A549 (cell line): ENCODE measurements at regions not wholly inside any gene's neighbourhood (a gene's known extent, or its start where the extent isn't known, plus 50 kb on each side); places are given as distances from the start of the nearest gene placed in this dataset.

Experiments used
- ATAC-seq, 2 experiments: fragments of 200-7000 bp in 1 of 2; fragments of >200 bp in 1 of 2; cut with Nextera tagmentation in 1 of 2; cut with Tn5 transposase in 1 of 2; 3 replicates each; pipeline versions ENCODE4 v1.8.0 to v1.9.1; 2018 to 2020; ENCODE audit warnings: mild to moderate bottlenecking in 1 of 2, moderate library complexity in 1 of 2
- CTCF ChIA-PET: fragments of 300-600 bp; sonication (Branson Sonifier 250); formaldehyde crosslinking; extraction: SDS; loops from one replicate; lab custom pipeline; 2021; ENCODE audit warnings: antibody characterized with exemption, inconsistent platforms; lab: Yijun Ruan, JAX
- POLR2A ChIA-PET: fragments of 350-600 bp; formaldehyde crosslinking; extraction: SDS; loops from one replicate; lab custom pipeline; 2021; ENCODE audit warnings: antibody characterized with exemption, inconsistent platforms; lab: Yijun Ruan, JAX
- DNase-seq, 2 experiments: peaks; one replicate each; pipeline versions ENCODE4 v3.0.0 to v3.0.0-alpha.2; 2011 to 2016; ENCODE audit warnings: low read depth in 1 of 2, low spot score in 1 of 2
- FAIRE-seq: peaks from 2 replicates; lab custom pipeline; 2011; peaks lifted over from hg19 to GRCh38; lab: Jason Lieb, UNC
- H3K27ac ChIP-seq, 2 experiments: fragments of >200 bp; sonication (Bioruptor Twin); formaldehyde crosslinking; 3 replicates each; pipeline ENCODE4 v1.5.1; 2016 to 2017
- H3K4me1 ChIP-seq: fragments of >200 bp; sonication (Bioruptor Twin); formaldehyde crosslinking; 3 replicates; pipeline ENCODE4 v1.6.1; 2016
- H3K4me2 ChIP-seq: fragments of >200 bp; sonication (Bioruptor Twin); formaldehyde crosslinking; 3 replicates; pipeline ENCODE4 v1.6.1; 2016
- H3K4me3 ChIP-seq: fragments of >200 bp; sonication (Bioruptor Twin); formaldehyde crosslinking; 3 replicates; pipeline ENCODE4 v1.5.1; 2016
- H3K9me3 ChIP-seq: fragments of >200 bp; sonication (Bioruptor Twin); formaldehyde crosslinking; 3 replicates; pipeline ENCODE4 v1.6.1; 2016
- BHLHE40 ChIP-seq: IDR thresholded peaks from 2 replicates; pipeline ENCODE4 v1.6.1; 2012; ENCODE audit warnings: low read depth, low read length, inconsistent platforms
- CBX2 ChIP-seq: fragments of 200-600 bp; sonication (generic); IDR thresholded peaks from 2 replicates; pipeline ENCODE4 v1.6.1; 2016; ENCODE audit warnings: low read depth, mild to moderate bottlenecking, borderline replicate concordance
- CBX8 ChIP-seq: fragments of 200-600 bp; sonication (generic); IDR thresholded peaks from 2 replicates; pipeline ENCODE4 v1.6.1; 2016
- CEBPB ChIP-seq, 2 experiments: fragments of >200 bp in 1 of 2; sonication (Bioruptor Twin) in 1 of 2; formaldehyde crosslinking in 1 of 2; IDR thresholded peaks; 2 replicates each; pipeline ENCODE4 v1.6.1; 2012 to 2016
- CHD2 ChIP-seq: fragments of 150-350 bp; IDR thresholded peaks from 2 replicates; pipeline ENCODE4 v1.6.1; 2014; ENCODE audit warnings: low read length; ENCODE audit not compliant: partially characterized antibody
- CHD4 ChIP-seq: fragments of 200-600 bp; sonication (generic); IDR thresholded peaks from 2 replicates; pipeline ENCODE4 v1.6.1; 2016; ENCODE audit warnings: antibody characterized with exemption, mild to moderate bottlenecking, borderline replicate concordance
- EHMT2 ChIP-seq: fragments of 200-600 bp; sonication (generic); IDR thresholded peaks from 2 replicates; pipeline ENCODE4 v1.6.1; 2016; ENCODE audit warnings: antibody characterized with exemption, low read depth, mild to moderate bottlenecking, moderate library complexity
- FOSB ChIP-seq: fragments of 250-450 bp; sonication (Bioruptor Pico); IDR thresholded peaks from 2 replicates; pipeline ENCODE4 v1.5.0; 2020; ENCODE audit warnings: mild to moderate bottlenecking, moderate library complexity
- FOSL2 ChIP-seq, 2 experiments: fragments of 450-650 bp in 1 of 2; fragments of >200 bp in 1 of 2; sonication (Bioruptor Twin) in 1 of 2; formaldehyde crosslinking; IDR thresholded peaks; 2 replicates each; pipeline versions ENCODE4 v1.5.0 to v1.6.1; 2016 to 2020; ENCODE audit warnings: mild to moderate bottlenecking in 1 of 2, moderate library complexity in 1 of 2
- HEYL ChIP-seq: fragments of 250-450 bp; sonication (Bioruptor Pico); IDR thresholded peaks from 2 replicates; pipeline ENCODE4 v1.8.0; 2021; ENCODE audit warnings: mild to moderate bottlenecking, moderate library complexity
- HOXA7 ChIP-seq: fragments of 250-450 bp; sonication (Bioruptor Pico); IDR thresholded peaks from 2 replicates; pipeline ENCODE4 v1.5.0; 2020; ENCODE audit warnings: mild to moderate bottlenecking, moderate library complexity
- JUN ChIP-seq, 2 experiments: fragments of >200 bp; sonication (Bioruptor Twin); formaldehyde crosslinking; IDR thresholded peaks; 2 replicates in 1 of 2; 3 replicates in 1 of 2; pipeline ENCODE4 v1.6.1; 2016 to 2017
- JUNB ChIP-seq: fragments of >200 bp; sonication (Bioruptor Twin); formaldehyde crosslinking; IDR thresholded peaks from 2 replicates; pipeline ENCODE4 v1.6.1; 2016
- KDM5A ChIP-seq: fragments of 200-600 bp; sonication (generic); IDR thresholded peaks from 2 replicates; pipeline ENCODE4 v1.6.1; 2016; ENCODE audit warnings: antibody characterized with exemption, mild to moderate bottlenecking
- MAFK ChIP-seq: fragments of 450-650 bp; IDR thresholded peaks from 2 replicates; pipeline ENCODE4 v1.6.1; 2014; ENCODE audit not compliant: partially characterized antibody
- MAZ ChIP-seq: fragments of 150-350 bp; IDR thresholded peaks from 2 replicates; pipeline ENCODE4 v1.6.1; 2014; ENCODE audit warnings: antibody characterized with exemption, low read depth, low read length, borderline replicate concordance
- MYC ChIP-seq: IDR thresholded peaks from 2 replicates; pipeline ENCODE4 v1.6.1; 2012; ENCODE audit warnings: mild to moderate bottlenecking, inconsistent platforms, low read length, improper control_type of control experiment, borderline replicate concordance
- POLR2A ChIP-seq: IDR thresholded peaks from 2 replicates; pipeline ENCODE4 v1.6.1; 2012; ENCODE audit warnings: mild to moderate bottlenecking, low read length
- RAD21 ChIP-seq, 2 experiments: fragments of >200 bp in 1 of 2; sonication (Bioruptor Twin) in 1 of 2; formaldehyde crosslinking in 1 of 2; IDR thresholded peaks in 1 of 2; conservative IDR thresholded peaks in 1 of 2; 2 replicates in 1 of 2; 3 replicates in 1 of 2; pipeline ENCODE4 v1.6.1; 2012 to 2018; ENCODE audit warnings: inconsistent platforms in 1 of 2
- RFX5 ChIP-seq: fragments of 450-650 bp; IDR thresholded peaks from 2 replicates; pipeline ENCODE4 v1.7.1; 2014; ENCODE audit warnings: antibody characterized with exemption, mild to moderate bottlenecking, moderate library complexity
- RNF2 ChIP-seq: fragments of 200-600 bp; sonication (generic); IDR thresholded peaks from 2 replicates; pipeline ENCODE4 v1.6.1; 2016; ENCODE audit warnings: low read depth, mild to moderate bottlenecking, antibody characterized with exemption, moderate library complexity, borderline replicate concordance
- SMC3 ChIP-seq: fragments of >200 bp; sonication (Bioruptor Twin); formaldehyde crosslinking; IDR thresholded peaks from 3 replicates; pipeline ENCODE4 v1.6.1; 2018; ENCODE audit warnings: inconsistent platforms
- ZFP36 ChIP-seq: fragments of 450-650 bp; IDR thresholded peaks from 2 replicates; pipeline ENCODE4 v1.6.1; 2014; ENCODE audit warnings: borderline replicate concordance; ENCODE audit not compliant: partially characterized antibody
- ZNF302 ChIP-seq: fragments of 250-450 bp; sonication (Bioruptor Pico); IDR thresholded peaks from 2 replicates; pipeline ENCODE4 v1.9.0; 2021; ENCODE audit warnings: inconsistent platforms, mild to moderate bottlenecking, moderate library complexity
- ZSCAN20 ChIP-seq: fragments of 250-450 bp; sonication (Bioruptor Pico); IDR thresholded peaks from 2 replicates; pipeline ENCODE4 v1.8.0; 2022; ENCODE audit warnings: mild to moderate bottlenecking, moderate library complexity
- WGBS: methylation state at CpG from one replicate; pipeline ENCODE4 v1.1.6; 2017; ENCODE audit errors: missing lambda C conversion rate; 5-methylcytosine and 5-hydroxymethylcytosine counted together
- TF ChIP-seq, protein P1 (sequence below): fragments of 450-650 bp; IDR thresholded peaks from 2 replicates; pipeline ENCODE4 v1.6.1; 2014; ENCODE audit warnings: antibody characterized with exemption
- TF ChIP-seq, protein P2 (sequence below): fragments of >200 bp; sonication (Bioruptor Twin); formaldehyde crosslinking; IDR thresholded peaks from 3 replicates; pipeline ENCODE4 v1.5.1; 2016
- TF ChIP-seq, protein P3 (sequence below): IDR thresholded peaks from 2 replicates; pipeline ENCODE4 v1.6.1; 2012
- TF ChIP-seq, protein P4 (sequence below): fragments of 150-350 bp; IDR thresholded peaks from 2 replicates; pipeline ENCODE4 v1.6.1; 2014; ENCODE audit warnings: low read depth, mild to moderate bottlenecking, low read length
- TF ChIP-seq, protein P5 (sequence below): IDR thresholded peaks from 2 replicates; pipeline ENCODE4 v1.6.1; 2012; ENCODE audit warnings: low read depth, borderline replicate concordance

DNA sequence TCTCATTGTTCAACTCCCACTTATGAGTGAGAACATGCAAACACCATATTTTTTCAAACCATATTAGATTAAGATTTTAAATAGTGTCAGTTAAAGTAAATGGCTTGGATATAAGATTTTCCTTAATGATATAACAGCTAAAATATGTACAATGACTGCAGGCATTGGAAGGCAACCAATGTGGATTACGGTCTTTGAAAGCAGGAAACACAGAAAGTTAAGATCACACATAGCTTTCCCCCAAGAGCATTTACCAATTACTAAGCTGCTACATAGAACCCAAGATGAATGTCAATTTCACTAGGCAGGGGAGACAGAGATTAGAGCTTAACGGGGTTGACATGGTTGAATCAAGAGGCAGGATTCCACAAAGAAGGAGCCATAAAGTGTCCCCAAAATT is 173.2 kb upstream of the TRPC4 start:
- Histone ChIP-seq H3K4me3 (no peak overlapping the region), H3K9me3 (no peaks in the 10 kb centered on the region), H3K4me1 (no peaks in the 10 kb centered on the region), H3K4me2 (no peak overlapping the region), H3K27ac (no peak overlapping the region)
- WGBS: 5% methylated on average over 2 of the region's 2 CpGs
- POLR2A ChIA-PET: no interaction called here
- ATAC-seq: no peak
- CTCF ChIA-PET: no interaction called here
- no peak for DNase-seq
- no peak for FAIRE-seq
- no peak for TF ChIP-seq CHD2
- TF ChIP-seq ZNF302: no peak
- TF ChIP-seq JUNB: no peak
- TF ChIP-seq, protein P1, sequence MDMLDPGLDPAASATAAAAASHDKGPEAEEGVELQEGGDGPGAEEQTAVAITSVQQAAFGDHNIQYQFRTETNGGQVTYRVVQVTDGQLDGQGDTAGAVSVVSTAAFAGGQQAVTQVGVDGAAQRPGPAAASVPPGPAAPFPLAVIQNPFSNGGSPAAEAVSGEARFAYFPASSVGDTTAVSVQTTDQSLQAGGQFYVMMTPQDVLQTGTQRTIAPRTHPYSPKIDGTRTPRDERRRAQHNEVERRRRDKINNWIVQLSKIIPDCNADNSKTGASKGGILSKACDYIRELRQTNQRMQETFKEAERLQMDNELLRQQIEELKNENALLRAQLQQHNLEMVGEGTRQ: no peak
- no peak for TF ChIP-seq SMC3
- TF ChIP-seq, protein P2, sequence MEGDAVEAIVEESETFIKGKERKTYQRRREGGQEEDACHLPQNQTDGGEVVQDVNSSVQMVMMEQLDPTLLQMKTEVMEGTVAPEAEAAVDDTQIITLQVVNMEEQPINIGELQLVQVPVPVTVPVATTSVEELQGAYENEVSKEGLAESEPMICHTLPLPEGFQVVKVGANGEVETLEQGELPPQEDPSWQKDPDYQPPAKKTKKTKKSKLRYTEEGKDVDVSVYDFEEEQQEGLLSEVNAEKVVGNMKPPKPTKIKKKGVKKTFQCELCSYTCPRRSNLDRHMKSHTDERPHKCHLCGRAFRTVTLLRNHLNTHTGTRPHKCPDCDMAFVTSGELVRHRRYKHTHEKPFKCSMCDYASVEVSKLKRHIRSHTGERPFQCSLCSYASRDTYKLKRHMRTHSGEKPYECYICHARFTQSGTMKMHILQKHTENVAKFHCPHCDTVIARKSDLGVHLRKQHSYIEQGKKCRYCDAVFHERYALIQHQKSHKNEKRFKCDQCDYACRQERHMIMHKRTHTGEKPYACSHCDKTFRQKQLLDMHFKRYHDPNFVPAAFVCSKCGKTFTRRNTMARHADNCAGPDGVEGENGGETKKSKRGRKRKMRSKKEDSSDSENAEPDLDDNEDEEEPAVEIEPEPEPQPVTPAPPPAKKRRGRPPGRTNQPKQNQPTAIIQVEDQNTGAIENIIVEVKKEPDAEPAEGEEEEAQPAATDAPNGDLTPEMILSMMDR: no peak
- TF ChIP-seq ZFP36: no peak
- no peak for TF ChIP-seq FOSL2 (IDR thresholded peaks at IDR 0.05)
- no peak for TF ChIP-seq FOSL2 (CRISPR knock-in tag; IDR thresholded peaks at IDR 0.05)
- TF ChIP-seq CBX2: no peak
- TF ChIP-seq MYC: no peak
- TF ChIP-seq, all 56 proteins: peak for 0

DNA sequence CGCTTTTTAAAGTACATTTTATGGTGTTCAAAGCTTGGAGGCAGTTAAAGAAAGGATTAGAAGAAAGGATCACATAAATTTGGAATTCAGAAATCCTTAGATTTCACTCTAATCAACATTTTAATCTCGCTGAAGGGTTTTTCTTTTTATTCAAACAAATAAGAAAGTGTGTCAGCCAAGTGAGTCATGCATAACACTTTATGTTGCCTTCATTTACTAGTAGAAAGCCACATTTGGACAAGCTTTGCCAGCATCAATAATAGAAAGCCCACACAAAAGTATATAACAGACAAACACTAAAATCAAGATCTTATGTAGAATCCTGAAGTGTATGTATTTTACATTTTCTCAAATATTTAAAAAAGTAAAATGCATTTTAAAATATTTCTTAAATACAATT is 154.9 kb upstream of the TRPC4 start:
- DNase-seq (no peak), FAIRE-seq (no peak), ATAC-seq (no peak)
- TF ChIP-seq CEBPB (IDR thresholded peaks at IDR 0.05) (no peak), JUN (IDR thresholded peaks at IDR 0.05) (no peak), POLR2A (no peak), KDM5A (no peak), ZFP36 (no peak), ZSCAN20 (CRISPR knock-in tag) (no peak), EHMT2 (no peak), MAZ (no peak), CHD4 (no peak), RNF2 (no peak), FOSB (no peak)
- TF ChIP-seq, protein P3, sequence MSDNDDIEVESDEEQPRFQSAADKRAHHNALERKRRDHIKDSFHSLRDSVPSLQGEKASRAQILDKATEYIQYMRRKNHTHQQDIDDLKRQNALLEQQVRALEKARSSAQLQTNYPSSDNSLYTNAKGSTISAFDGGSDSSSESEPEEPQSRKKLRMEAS: no peak
- TF ChIP-seq, protein P1: no peak
- 1% methylated on average over 2 of the region's 2 CpGs for WGBS
- no peak overlapping the region for H3K4me2 ChIP-seq
- no peak overlapping the region for H3K4me3 ChIP-seq
- H3K4me1 ChIP-seq: no peaks in the 10 kb centered on the region
- no peak overlapping the region for H3K27ac ChIP-seq
- ChIA-PET CTCF (no interaction called here), POLR2A (no interaction called here)
- H3K9me3 ChIP-seq: no peaks in the 10 kb centered on the region

DNA sequence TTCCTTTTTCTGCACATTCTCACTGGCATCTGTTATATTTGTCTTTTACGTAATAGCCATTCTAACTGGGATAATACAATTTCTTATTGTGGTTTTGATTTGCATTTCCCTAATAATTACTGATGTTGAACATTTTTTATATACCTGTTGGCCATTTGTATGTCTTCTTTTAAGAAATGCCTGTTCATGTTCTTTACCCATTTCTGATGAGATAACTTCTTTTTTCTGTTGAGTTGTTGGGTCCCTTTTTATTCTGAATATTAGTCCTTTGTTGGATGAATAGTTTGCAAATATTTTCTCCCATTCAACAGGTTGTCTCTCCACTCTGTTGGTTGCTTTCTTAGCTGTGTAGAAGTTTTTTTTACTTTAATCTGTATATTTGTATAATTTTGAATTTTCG is 147.7 kb upstream of the TRPC4 start:
- Histone ChIP-seq H3K4me1 (no peaks in the 10 kb centered on the region), H3K27ac (no peak overlapping the region), H3K4me2 (no peak overlapping the region), H3K4me3 (no peak overlapping the region), H3K9me3 (no peaks in the 10 kb centered on the region)
- ATAC-seq (no peak), FAIRE-seq (no peak), DNase-seq (no peak)
- 18% methylated on average over 2 of the region's 2 CpGs for WGBS
- CTCF ChIA-PET: no interaction called here
- POLR2A ChIA-PET: no interaction called here
- no peak for TF ChIP-seq ZNF302
- TF ChIP-seq HOXA7: no peak
- TF ChIP-seq MAZ: no peak
- TF ChIP-seq RAD21 (conservative IDR thresholded peaks at IDR 0.05 in 1 of 2, IDR thresholded peaks at IDR 0.05 in 1 of 2): no peak
- TF ChIP-seq BHLHE40: no peak
- no peak for TF ChIP-seq RFX5
- no peak for TF ChIP-seq MAFK
- no peak for TF ChIP-seq CBX8
- TF ChIP-seq SMC3: no peak
- TF ChIP-seq, protein P4, sequence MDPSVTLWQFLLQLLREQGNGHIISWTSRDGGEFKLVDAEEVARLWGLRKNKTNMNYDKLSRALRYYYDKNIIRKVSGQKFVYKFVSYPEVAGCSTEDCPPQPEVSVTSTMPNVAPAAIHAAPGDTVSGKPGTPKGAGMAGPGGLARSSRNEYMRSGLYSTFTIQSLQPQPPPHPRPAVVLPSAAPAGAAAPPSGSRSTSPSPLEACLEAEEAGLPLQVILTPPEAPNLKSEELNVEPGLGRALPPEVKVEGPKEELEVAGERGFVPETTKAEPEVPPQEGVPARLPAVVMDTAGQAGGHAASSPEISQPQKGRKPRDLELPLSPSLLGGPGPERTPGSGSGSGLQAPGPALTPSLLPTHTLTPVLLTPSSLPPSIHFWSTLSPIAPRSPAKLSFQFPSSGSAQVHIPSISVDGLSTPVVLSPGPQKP: no peak
- no peak for TF ChIP-seq FOSB
- no peak for TF ChIP-seq HEYL
- TF ChIP-seq, protein P5, sequence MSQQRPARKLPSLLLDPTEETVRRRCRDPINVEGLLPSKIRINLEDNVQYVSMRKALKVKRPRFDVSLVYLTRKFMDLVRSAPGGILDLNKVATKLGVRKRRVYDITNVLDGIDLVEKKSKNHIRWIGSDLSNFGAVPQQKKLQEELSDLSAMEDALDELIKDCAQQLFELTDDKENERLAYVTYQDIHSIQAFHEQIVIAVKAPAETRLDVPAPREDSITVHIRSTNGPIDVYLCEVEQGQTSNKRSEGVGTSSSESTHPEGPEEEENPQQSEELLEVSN: no peak
